Trophoblast cell (in vitro differentiated cells and primary cell): ENCODE measurements at regions not wholly inside any gene's neighbourhood (a gene's known extent, or its start where the extent isn't known, plus 50 kb on each side); places are given as distances from the start of the nearest gene placed in this dataset.

ENCODE experiments used
- DNase-seq, 2 donors: peaks; one replicate each; pipeline ENCODE4 v3.0.0-alpha.2; 2016
- H2AFZ ChIP-seq: 2 replicates; pipeline ENCODE4 v1.6.1; 2013; ENCODE audit warnings: low read length, moderate library complexity, mild to moderate bottlenecking; ENCODE audit not compliant: insufficient read depth, poor library complexity
- H2AK5ac ChIP-seq: 2 replicates; pipeline ENCODE4 v1.6.1; 2013; ENCODE audit warnings: mild to moderate bottlenecking, low read length
- H2BK120ac ChIP-seq: 2 replicates; pipeline ENCODE4 v1.6.1; 2013; ENCODE audit warnings: low read length, mild to moderate bottlenecking, moderate library complexity; ENCODE audit not compliant: insufficient read depth, poor library complexity
- H2BK12ac ChIP-seq: 2 replicates; pipeline ENCODE4 v1.6.1; 2013; ENCODE audit warnings: mild to moderate bottlenecking, low read length, moderate library complexity
- H2BK5ac ChIP-seq: 2 replicates; pipeline ENCODE4 v1.6.1; 2013; ENCODE audit warnings: low read length, low read depth, moderate library complexity, mild to moderate bottlenecking; ENCODE audit not compliant: poor library complexity
- H3K14ac ChIP-seq: 2 replicates; pipeline ENCODE4 v1.6.1; 2013; ENCODE audit warnings: mild to moderate bottlenecking, low read length
- H3K18ac ChIP-seq: 2 replicates; pipeline ENCODE4 v1.6.1; 2013; ENCODE audit warnings: mild to moderate bottlenecking, low read length
- H3K23ac ChIP-seq: 2 replicates; pipeline ENCODE4 v1.6.1; 2013; ENCODE audit warnings: low read length
- H3K27ac ChIP-seq: 2 replicates; pipeline ENCODE4 v1.5.1; 2013; ENCODE audit warnings: low read depth, mild to moderate bottlenecking, inconsistent platforms, low read length, moderate library complexity
- H3K27me3 ChIP-seq: 2 replicates; pipeline ENCODE4 v1.6.1; 2013; ENCODE audit warnings: inconsistent platforms, mild to moderate bottlenecking, low read length, moderate library complexity; ENCODE audit not compliant: insufficient read depth
- H3K36me3 ChIP-seq, 2 experiments: 1 replicate in 1 of 2; 2 replicates in 1 of 2; pipeline ENCODE4 v1.6.1; 2013; ENCODE audit warnings: low read length in 2 of 2, mild to moderate bottlenecking in 2 of 2, moderate library complexity in 1 of 2; ENCODE audit not compliant: insufficient read depth in 2 of 2, control insufficient read depth in 1 of 2
- H3K4ac ChIP-seq: 2 replicates; pipeline ENCODE4 v1.6.1; 2013; ENCODE audit warnings: low read depth, mild to moderate bottlenecking, low read length, moderate library complexity
- H3K4me1 ChIP-seq, 2 experiments: 1 replicate in 1 of 2; 2 replicates in 1 of 2; pipeline ENCODE4 v1.6.1; 2013; ENCODE audit warnings: low read length in 2 of 2, mild to moderate bottlenecking in 2 of 2, moderate library complexity in 1 of 2; ENCODE audit not compliant: insufficient read depth in 2 of 2, control insufficient read depth in 1 of 2
- H3K4me2 ChIP-seq: 2 replicates; pipeline ENCODE4 v1.6.1; 2013; ENCODE audit warnings: inconsistent platforms, mild to moderate bottlenecking, low read length, moderate library complexity
- H3K4me3 ChIP-seq: 2 replicates; pipeline ENCODE4 v1.5.1; 2013; ENCODE audit warnings: mild to moderate bottlenecking, low read depth, low read length, inconsistent platforms
- H3K79me1 ChIP-seq: one replicate; pipeline ENCODE4 v1.6.1; 2013; ENCODE audit warnings: low read length
- H3K79me2 ChIP-seq: 2 replicates; pipeline ENCODE4 v1.6.1; 2013; ENCODE audit warnings: low read length, mild to moderate bottlenecking; ENCODE audit not compliant: control insufficient read depth, insufficient read depth, poor library complexity
- H3K9ac ChIP-seq: 2 replicates; pipeline ENCODE4 v1.6.1; 2013; ENCODE audit warnings: mild to moderate bottlenecking, low read length
- H3K9me3 ChIP-seq: 2 replicates; pipeline ENCODE4 v1.6.1; 2013; ENCODE audit warnings: low read depth, mild to moderate bottlenecking, control low read depth, inconsistent platforms, low read length; ENCODE audit not compliant: insufficient read depth
- H4K12ac ChIP-seq: 2 replicates; pipeline ENCODE4 v1.6.1; 2013; ENCODE audit warnings: low read depth, mild to moderate bottlenecking, low read length, moderate library complexity
- H4K8ac ChIP-seq: 2 replicates; pipeline ENCODE4 v1.6.1; 2013; ENCODE audit warnings: low read depth, mild to moderate bottlenecking, low read length, moderate library complexity
- H4K91ac ChIP-seq: one replicate; pipeline ENCODE4 v1.6.1; 2013; ENCODE audit warnings: low read depth, mild to moderate bottlenecking, low read length, moderate library complexity
- WGBS: extraction: QIAGEN DNeasy Blood & Tissue Kit; methylation state at CpG from one replicate; pipeline ENCODE4 v1.1.7; 2013; ENCODE audit warnings: missing lambda C conversion rate; ENCODE audit not compliant: insufficient read length, insufficient coverage; ENCODE audit errors: extremely low coverage; 5-methylcytosine and 5-hydroxymethylcytosine counted together

GRCh38 chr18:32877371-32877770, 104.5 kb upstream of the KLHL14 start:
- WGBS, result no CpG with 5 or more reads among the region's 5 CpGs
- H4K91ac ChIP-seq, result no peak overlapping the region
- H3K14ac ChIP-seq, result no peak overlapping the region
- no peak for DNase-seq
- H4K8ac ChIP-seq, result no peak overlapping the region
- no peak overlapping the region for H4K12ac ChIP-seq
- H3K79me2 ChIP-seq, result no peaks in the 10 kb centered on the region
- H2BK12ac ChIP-seq, result no peak overlapping the region
- no peak overlapping the region for H2AK5ac ChIP-seq
- H3K79me1 ChIP-seq, result no peaks in the 10 kb centered on the region
- no peak overlapping the region for H3K9ac ChIP-seq
- H3K36me3 ChIP-seq, result no peaks in the 10 kb centered on the region
- no peaks in the 10 kb centered on the region for H3K27me3 ChIP-seq
- H3K9me3 ChIP-seq, result no peaks in the 10 kb centered on the region
- no peak overlapping the region for H2BK5ac ChIP-seq
- H3K4me1 ChIP-seq, result no peaks in the 10 kb centered on the region
- no peak overlapping the region for H3K4me2 ChIP-seq
- no peak overlapping the region for H2BK120ac ChIP-seq
- H3K4ac ChIP-seq, result no peak overlapping the region
- no peak overlapping the region for H2AFZ ChIP-seq
- H3K27ac ChIP-seq, result no peak overlapping the region
- H3K4me3 ChIP-seq, result no peak overlapping the region
- no peak overlapping the region for H3K18ac ChIP-seq
- H3K23ac ChIP-seq, result no peak overlapping the region

- Histone ChIP-seq H2BK5ac (no peak overlapping the region), H3K23ac (no peak overlapping the region), H3K9me3 (no peaks in the 10 kb centered on the region), H3K79me2 (no peaks in the 10 kb centered on the region), H2BK12ac (no peak overlapping the region), H3K4me3 (no peak overlapping the region), H3K27ac (no peak overlapping the region), H4K8ac (no peak overlapping the region), H2AFZ (no peak overlapping the region), H3K4me1 (no peaks in the 10 kb centered on the region), H2AK5ac (no peak overlapping the region), H3K27me3 (no peaks in the 10 kb centered on the region), H4K12ac (no peak overlapping the region), H2BK120ac (no peak overlapping the region), H3K36me3 (no peaks in the 10 kb centered on the region), H3K14ac (no peak overlapping the region), H4K91ac (no peak overlapping the region), H3K9ac (no peak overlapping the region), H3K4me2 (no peak overlapping the region), H3K4ac (no peak overlapping the region), H3K18ac (no peak overlapping the region), H3K79me1 (no peaks in the 10 kb centered on the region)
- WGBS, result no CpG with 5 or more reads among the region's 1 CpG
- DNase-seq, result no peak
These were observed 102.8 kb upstream of the KLHL14 start for GRCh38 chr18:32875625-32876024.

GRCh38 chr18:32871786-32872185, 99.0 kb upstream of the KLHL14 start:
- H3K27ac ChIP-seq, result no peak overlapping the region
- H4K8ac ChIP-seq, result no peak overlapping the region
- no peaks in the 10 kb centered on the region for H3K79me2 ChIP-seq
- no peak overlapping the region for H2BK5ac ChIP-seq
- H3K14ac ChIP-seq, result no peak overlapping the region
- no peak overlapping the region for H2AK5ac ChIP-seq
- H3K27me3 ChIP-seq, result no peaks in the 10 kb centered on the region
- no peak overlapping the region for H3K23ac ChIP-seq
- no peak overlapping the region for H4K91ac ChIP-seq
- no peak for DNase-seq
- H3K4me3 ChIP-seq, result no peak overlapping the region
- H2AFZ ChIP-seq, result no peak overlapping the region
- H3K36me3 ChIP-seq, result no peaks in the 10 kb centered on the region
- no peak overlapping the region for H3K4ac ChIP-seq
- no peak overlapping the region for H2BK120ac ChIP-seq
- H3K9ac ChIP-seq, result no peak overlapping the region
- H4K12ac ChIP-seq, result no peak overlapping the region
- WGBS, result no CpG with 5 or more reads among the region's 4 CpGs
- no peak overlapping the region for H2BK12ac ChIP-seq
- H3K4me1 ChIP-seq, result no peaks in the 10 kb centered on the region
- H3K79me1 ChIP-seq, result no peaks in the 10 kb centered on the region
- H3K18ac ChIP-seq, result no peak overlapping the region
- H3K9me3 ChIP-seq, result no peaks in the 10 kb centered on the region
- H3K4me2 ChIP-seq, result no peak overlapping the region

- Histone ChIP-seq H4K91ac (no peak overlapping the region), H3K23ac (no peak overlapping the region), H2BK5ac (no peak overlapping the region), H3K9me3 (no peaks in the 10 kb centered on the region), H3K36me3 (no peaks in the 10 kb centered on the region), H3K27me3 (no peaks in the 10 kb centered on the region), H3K4me2 (no peak overlapping the region), H3K14ac (no peak overlapping the region), H3K27ac (no peak overlapping the region), H2AFZ (no peak overlapping the region), H3K18ac (no peak overlapping the region), H3K4me1 (no peaks in the 10 kb centered on the region), H3K79me2 (no peaks in the 10 kb centered on the region), H2BK120ac (no peak overlapping the region), H2BK12ac (no peak overlapping the region), H3K79me1 (no peaks in the 10 kb centered on the region), H4K12ac (no peak overlapping the region), H3K9ac (no peak overlapping the region), H3K4ac (no peak overlapping the region), H3K4me3 (no peak overlapping the region), H4K8ac (no peak overlapping the region), H2AK5ac (no peak overlapping the region)
- DNase-seq, result no peak
- no CpG with 5 or more reads among the region's 2 CpGs for WGBS
These were observed 97.8 kb upstream of the KLHL14 start for GRCh38 chr18:32870611-32871010.
